ENCODE measurements at regions not wholly inside any gene's neighbourhood (a gene's known extent, or its start where the extent isn't known, plus 50 kb on each side); places are given as distances from the start of the nearest gene placed in this dataset.

DNA sequence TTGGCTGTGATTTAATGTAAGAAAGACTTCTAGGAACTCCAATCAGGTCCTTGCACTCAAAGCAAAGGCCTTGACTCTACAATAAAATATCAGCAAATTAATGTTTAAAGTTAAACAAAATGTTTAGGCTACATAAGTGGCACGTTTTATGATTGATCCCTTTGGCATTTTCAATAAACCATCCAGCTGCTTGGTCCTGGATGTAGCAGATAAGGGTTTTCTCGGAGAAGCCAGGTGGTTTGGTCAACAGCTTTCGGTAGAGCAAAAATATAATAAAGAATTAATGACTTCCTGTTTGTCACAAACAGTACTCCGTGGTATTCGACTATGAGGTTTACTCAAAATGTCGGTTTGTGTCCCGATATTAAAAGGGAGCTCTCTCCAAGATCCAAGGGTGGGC lies 95.8 kb downstream of the GEMIN8 start:
- Mint-ChIP-seq H3K36me3 (ENCODE audit: low read depth) (peaks cover 24% of the 10 kb centered on the region), H3K4me3 (no peak overlapping the region), H3K27ac (no peak overlapping the region), H3K27me3 (ENCODE audit: low read depth, poor library complexity) (peaks cover 7% of the 10 kb centered on the region), H3K9me3 (peaks cover 39% of the 10 kb centered on the region), H3K4me1 (peaks cover 29% of the 10 kb centered on the region)
- TF ChIP-seq, protein P1, sequence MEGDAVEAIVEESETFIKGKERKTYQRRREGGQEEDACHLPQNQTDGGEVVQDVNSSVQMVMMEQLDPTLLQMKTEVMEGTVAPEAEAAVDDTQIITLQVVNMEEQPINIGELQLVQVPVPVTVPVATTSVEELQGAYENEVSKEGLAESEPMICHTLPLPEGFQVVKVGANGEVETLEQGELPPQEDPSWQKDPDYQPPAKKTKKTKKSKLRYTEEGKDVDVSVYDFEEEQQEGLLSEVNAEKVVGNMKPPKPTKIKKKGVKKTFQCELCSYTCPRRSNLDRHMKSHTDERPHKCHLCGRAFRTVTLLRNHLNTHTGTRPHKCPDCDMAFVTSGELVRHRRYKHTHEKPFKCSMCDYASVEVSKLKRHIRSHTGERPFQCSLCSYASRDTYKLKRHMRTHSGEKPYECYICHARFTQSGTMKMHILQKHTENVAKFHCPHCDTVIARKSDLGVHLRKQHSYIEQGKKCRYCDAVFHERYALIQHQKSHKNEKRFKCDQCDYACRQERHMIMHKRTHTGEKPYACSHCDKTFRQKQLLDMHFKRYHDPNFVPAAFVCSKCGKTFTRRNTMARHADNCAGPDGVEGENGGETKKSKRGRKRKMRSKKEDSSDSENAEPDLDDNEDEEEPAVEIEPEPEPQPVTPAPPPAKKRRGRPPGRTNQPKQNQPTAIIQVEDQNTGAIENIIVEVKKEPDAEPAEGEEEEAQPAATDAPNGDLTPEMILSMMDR (IDR thresholded peaks at IDR 0.05) = no peak
- no peak for DNase-seq

DNA sequence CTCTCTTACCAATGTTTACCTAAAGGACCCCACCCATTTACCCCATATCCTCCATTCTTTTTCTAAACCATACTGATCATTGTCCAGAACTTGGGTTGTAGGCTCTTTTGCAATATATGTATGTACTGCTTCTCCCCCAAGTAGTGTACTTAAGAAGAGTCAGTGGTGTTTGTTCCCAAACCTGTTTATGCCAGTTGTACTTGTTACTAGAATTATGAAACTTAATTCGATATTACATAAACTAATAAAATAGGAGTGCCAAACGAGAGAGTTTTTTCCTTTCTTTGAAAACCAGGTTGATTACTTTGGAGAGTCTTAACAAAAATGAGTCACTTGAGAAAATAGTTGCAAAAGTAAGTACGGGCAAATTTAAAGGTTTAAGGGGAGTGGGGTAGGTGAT lies 96.3 kb downstream of the GEMIN8 start:
- TF ChIP-seq, protein P1 (IDR thresholded peaks at IDR 0.05) = no peak
- Mint-ChIP-seq H3K4me1 (peaks cover 29% of the 10 kb centered on the region), H3K27ac (no peak overlapping the region), H3K27me3 (ENCODE audit: low read depth, poor library complexity) (peaks cover 7% of the 10 kb centered on the region), H3K36me3 (ENCODE audit: low read depth) (peaks cover 24% of the 10 kb centered on the region), H3K4me3 (no peak overlapping the region), H3K9me3 (peaks cover 42% of the 10 kb centered on the region)
- DNase-seq = no peak

DNA sequence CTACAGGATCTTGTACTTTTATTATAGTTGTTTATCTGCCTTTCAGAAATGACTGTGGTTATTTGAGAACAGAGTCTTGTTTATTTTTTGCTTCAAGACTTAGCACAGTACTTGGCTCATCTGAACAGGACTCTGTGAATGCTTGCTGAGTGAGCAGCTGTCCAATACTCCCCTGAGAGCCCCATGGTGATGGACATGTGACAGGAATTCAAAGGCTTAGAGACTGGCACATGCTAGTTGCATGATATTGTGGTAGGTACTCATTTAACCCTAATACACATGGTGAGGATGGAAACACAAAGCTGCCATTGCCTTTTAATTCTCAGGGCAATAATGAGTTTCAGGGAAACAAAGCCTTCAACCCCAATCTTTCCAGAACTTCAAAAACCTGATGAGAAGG lies 97.3 kb downstream of the GEMIN8 start:
- H3K9me3 Mint-ChIP-seq = peaks cover 42% of the 10 kb centered on the region
- peaks cover 24% of the 10 kb centered on the region for H3K36me3 Mint-ChIP-seq (ENCODE audit: low read depth)
- TF ChIP-seq, protein P1 (IDR thresholded peaks at IDR 0.05) = no peak
- H3K27ac Mint-ChIP-seq = peak overlapping the region; percentile 41
- peaks cover 26% of the 10 kb centered on the region for H3K4me1 Mint-ChIP-seq
- H3K27me3 Mint-ChIP-seq (ENCODE audit: low read depth, poor library complexity) = peaks cover 7% of the 10 kb centered on the region
- peak overlapping the region; percentile 4 for H3K4me3 Mint-ChIP-seq
- DNase-seq = no peak

GRCh38 chrX:13927175-13927574 lies 102.5 kb downstream of the GEMIN8 start:
- H3K36me3 Mint-ChIP-seq (ENCODE audit: low read depth) = peaks cover 19% of the 10 kb centered on the region
- no peak overlapping the region for H3K27ac Mint-ChIP-seq
- no peak for DNase-seq
- H3K27me3 Mint-ChIP-seq (ENCODE audit: low read depth, poor library complexity) = peaks cover 3% of the 10 kb centered on the region
- H3K4me3 Mint-ChIP-seq = no peak overlapping the region
- peaks cover 8% of the 10 kb centered on the region for H3K4me1 Mint-ChIP-seq
- TF ChIP-seq, protein P1 (IDR thresholded peaks at IDR 0.05) = no peak
- peaks cover 46% of the 10 kb centered on the region for H3K9me3 Mint-ChIP-seq

GRCh38 chrX:13923845-13924244 lies 105.8 kb downstream of the GEMIN8 start:
- H3K4me3 Mint-ChIP-seq = no peak overlapping the region
- no peak overlapping the region for H3K27ac Mint-ChIP-seq
- no peaks in the 10 kb centered on the region for H3K27me3 Mint-ChIP-seq (ENCODE audit: low read depth, poor library complexity)
- H3K4me1 Mint-ChIP-seq = no peaks in the 10 kb centered on the region
- H3K36me3 Mint-ChIP-seq (ENCODE audit: low read depth) = peaks cover 14% of the 10 kb centered on the region
- TF ChIP-seq, protein P1 (IDR thresholded peaks at IDR 0.05) = no peak
- peaks cover 33% of the 10 kb centered on the region for H3K9me3 Mint-ChIP-seq
- DNase-seq = no peak

- TF ChIP-seq, protein P1 (IDR thresholded peaks at IDR 0.05) = no peak
- H3K9me3 Mint-ChIP-seq = peaks cover 36% of the 10 kb centered on the region
- H3K4me3 Mint-ChIP-seq = no peak overlapping the region
- no peak overlapping the region for H3K27ac Mint-ChIP-seq
- H3K36me3 Mint-ChIP-seq (ENCODE audit: low read depth) = peaks cover 19% of the 10 kb centered on the region
- H3K4me1 Mint-ChIP-seq = no peaks in the 10 kb centered on the region
- no peaks in the 10 kb centered on the region for H3K27me3 Mint-ChIP-seq (ENCODE audit: low read depth, poor library complexity)
- DNase-seq = no peak
Measured at GRCh38 chrX:13923289-13923688, 106.4 kb upstream of the GPM6B start.
